Esophagus muscularis mucosa (tissue), 4 donors: ENCODE measurements at regions not wholly inside any gene's neighbourhood (a gene's known extent, or its start where the extent isn't known, plus 50 kb on each side); places are given as distances from the start of the nearest gene placed in this dataset.

Experiments used
- EP300 ChIP-seq: sonication (generic); formaldehyde crosslinking; IDR thresholded peaks from one replicate; pipeline ENCODE4 v1.6.1; 2017; ENCODE audit warnings: antibody characterized with exemption
- POLR2A ChIP-seq: fragments of 450-650 bp; IDR thresholded peaks from one replicate; pipeline ENCODE4 v1.6.1; 2017; ENCODE audit warnings: antibody characterized with exemption, moderate library complexity, mild to moderate bottlenecking, low read depth
- TF ChIP-seq, protein P1 (sequence below), 3 experiments: fragments of 200-600 bp in 2 of 3; fragments of 450-650 bp in 1 of 3; sonication (generic) in 2 of 3; IDR thresholded peaks; one replicate each; pipeline ENCODE4 v1.5.1; 2017 to 2019; ENCODE audit warnings: antibody characterized with exemption in 3 of 3, mild to moderate bottlenecking in 2 of 3, moderate library complexity in 1 of 3

- TF ChIP-seq, protein P1, sequence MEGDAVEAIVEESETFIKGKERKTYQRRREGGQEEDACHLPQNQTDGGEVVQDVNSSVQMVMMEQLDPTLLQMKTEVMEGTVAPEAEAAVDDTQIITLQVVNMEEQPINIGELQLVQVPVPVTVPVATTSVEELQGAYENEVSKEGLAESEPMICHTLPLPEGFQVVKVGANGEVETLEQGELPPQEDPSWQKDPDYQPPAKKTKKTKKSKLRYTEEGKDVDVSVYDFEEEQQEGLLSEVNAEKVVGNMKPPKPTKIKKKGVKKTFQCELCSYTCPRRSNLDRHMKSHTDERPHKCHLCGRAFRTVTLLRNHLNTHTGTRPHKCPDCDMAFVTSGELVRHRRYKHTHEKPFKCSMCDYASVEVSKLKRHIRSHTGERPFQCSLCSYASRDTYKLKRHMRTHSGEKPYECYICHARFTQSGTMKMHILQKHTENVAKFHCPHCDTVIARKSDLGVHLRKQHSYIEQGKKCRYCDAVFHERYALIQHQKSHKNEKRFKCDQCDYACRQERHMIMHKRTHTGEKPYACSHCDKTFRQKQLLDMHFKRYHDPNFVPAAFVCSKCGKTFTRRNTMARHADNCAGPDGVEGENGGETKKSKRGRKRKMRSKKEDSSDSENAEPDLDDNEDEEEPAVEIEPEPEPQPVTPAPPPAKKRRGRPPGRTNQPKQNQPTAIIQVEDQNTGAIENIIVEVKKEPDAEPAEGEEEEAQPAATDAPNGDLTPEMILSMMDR (IDR thresholded peaks at IDR 0.05): no peak
- TF ChIP-seq POLR2A (no peak), EP300 (no peak)
Measured at GRCh38 chr5:165035520-165035919, 1530.1 kb downstream of the MAT2B start.
